Hippocampal formation (tissue), 2 donors: ENCODE measurements at regions not wholly inside any gene's neighbourhood (a gene's known extent, or its start where the extent isn't known, plus 50 kb on each side); places are given as distances from the start of the nearest gene placed in this dataset.

Source experiments
- DNase-seq, 2 donors: peaks; one replicate each; lab custom pipeline; 2025; lab: John Stamatoyannopoulos, UW

- DNase-seq: no peak
Observed at GRCh38 chr6:118761645-118762044, 110.3 kb upstream of the CEP85L start.

GRCh38 chr6:118758946-118759345, 107.6 kb upstream of the CEP85L start:
- DNase-seq: no peak

- no peak for DNase-seq
Observed at GRCh38 chr6:118755941-118756646, 104.7 kb upstream of the CEP85L start.

- DNase-seq: no peak
Observed at GRCh38 chr6:118752803-118753202, 101.4 kb upstream of the CEP85L start.

DNA sequence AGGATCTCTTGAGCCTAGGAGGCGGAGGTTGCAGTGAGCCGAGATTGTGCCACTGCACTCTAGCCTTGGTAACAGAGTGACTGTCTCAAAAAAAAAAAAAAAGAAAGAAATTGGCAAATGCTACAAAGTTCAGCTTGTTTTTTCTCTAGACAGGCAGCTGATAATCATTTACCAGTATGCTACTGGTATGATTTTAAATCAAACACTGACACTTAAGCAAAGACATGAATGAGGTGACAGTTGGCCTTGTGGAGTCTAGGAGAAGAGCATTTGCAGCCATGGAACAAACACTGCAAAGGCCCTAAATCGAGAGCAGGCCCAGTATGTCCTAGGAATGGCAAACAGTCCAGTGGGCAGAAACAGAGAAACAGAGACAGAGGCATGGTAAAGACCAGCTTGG, 99.7 kb upstream of the CEP85L start:
- DNase-seq: no peak

DNA sequence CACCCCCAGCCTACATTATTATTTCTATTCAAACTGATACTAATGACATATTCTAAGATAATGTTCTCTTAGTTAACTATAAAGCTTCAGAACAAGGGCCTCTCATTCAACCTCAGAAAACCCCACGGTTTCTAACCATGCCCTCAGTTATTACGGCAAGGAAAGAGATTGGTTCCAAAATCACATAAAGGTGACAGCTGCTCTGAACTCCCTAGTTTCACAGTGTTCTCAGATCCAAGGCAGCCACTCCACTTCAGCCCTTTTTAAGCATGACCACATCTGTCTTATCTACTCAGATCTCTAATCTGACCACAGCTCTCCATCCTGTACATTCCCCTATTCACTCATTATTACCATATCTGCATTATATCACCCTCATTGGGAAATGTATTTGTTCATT, 98.8 kb upstream of the CEP85L start:
- DNase-seq: no peak

GRCh38 chr6:118748311-118749062, 97.1 kb upstream of the CEP85L start:
- peak; percentile 38 to 41 for DNase-seq

- DNase-seq: no peak
Observed at GRCh38 chr6:118746825-118747174, 95.4 kb upstream of the CEP85L start.

DNA sequence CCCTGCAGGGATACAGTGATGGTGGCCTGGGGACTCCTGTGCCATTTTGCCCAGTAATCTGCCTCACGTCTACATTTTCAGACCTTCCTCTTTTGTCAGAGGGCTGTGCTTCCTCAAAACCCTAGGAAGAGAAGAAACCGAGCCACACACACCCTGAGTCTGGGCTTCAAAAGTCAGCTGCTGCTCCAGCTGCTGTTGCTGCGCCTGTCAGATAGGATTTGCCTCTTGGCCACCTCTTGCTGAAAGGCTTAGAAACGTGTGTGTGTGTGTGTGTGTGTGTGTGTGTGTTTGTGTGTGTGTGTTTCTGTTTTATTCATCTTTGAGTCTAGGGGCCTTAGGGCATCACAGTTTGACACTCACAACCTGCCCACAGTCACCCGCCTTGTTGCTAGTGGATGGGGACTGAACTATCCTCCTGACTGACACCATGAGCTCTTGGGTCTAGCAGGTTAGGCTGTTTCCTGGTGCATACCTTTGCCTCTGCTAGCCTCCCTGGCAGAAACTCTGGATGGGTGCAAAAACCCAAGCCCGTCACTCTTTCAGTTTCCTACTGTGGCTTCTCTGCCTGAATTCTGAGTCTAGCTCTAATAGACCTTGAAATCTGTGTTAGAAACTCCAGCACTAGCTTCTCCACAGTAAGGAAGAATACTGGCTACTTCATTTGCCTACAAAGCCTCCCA, 94.9 kb upstream of the CEP85L start:
- DNase-seq: peak; percentile 10 to 24

GRCh38 chr6:118745156-118745555, 93.8 kb upstream of the CEP85L start:
- DNase-seq: no peak

DNA sequence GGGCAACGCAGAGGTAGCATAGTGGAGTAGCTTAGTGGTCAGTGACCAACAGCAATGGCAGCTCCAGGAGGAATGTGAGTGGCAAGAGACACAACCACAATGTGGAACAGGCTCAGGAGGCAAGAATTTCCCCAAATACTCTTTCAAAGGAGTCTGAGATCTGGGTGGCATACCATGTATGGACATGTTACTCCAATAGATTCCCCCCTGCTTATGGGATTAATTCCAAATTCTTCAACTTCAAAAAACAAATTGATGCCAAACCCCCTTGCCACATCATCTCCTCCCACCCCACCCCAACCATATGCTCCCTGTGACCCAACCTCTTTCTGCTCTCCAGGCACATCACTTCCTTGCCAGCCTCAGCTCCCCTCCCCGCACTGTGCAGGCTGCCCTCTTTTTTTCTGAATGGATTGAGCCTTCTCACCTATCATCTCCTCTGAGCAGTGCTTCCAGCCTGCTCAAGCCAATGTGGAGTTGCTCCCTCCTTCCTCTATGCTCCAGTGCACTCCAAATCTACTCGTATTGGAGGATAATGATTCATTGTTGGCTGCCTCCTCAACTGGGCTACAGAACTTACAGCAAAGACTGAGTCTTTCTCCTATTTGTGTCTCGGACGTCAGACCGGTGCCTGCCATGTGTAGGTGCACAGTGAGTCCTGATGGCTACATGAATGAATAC, 93.0 kb upstream of the CEP85L start:
- DNase-seq: no peak

GRCh38 chr6:118743746-118744145, 92.4 kb upstream of the CEP85L start:
- DNase-seq: no peak

- no peak for DNase-seq
Observed at GRCh38 chr6:118740372-118740771, 89.0 kb upstream of the CEP85L start.

DNA sequence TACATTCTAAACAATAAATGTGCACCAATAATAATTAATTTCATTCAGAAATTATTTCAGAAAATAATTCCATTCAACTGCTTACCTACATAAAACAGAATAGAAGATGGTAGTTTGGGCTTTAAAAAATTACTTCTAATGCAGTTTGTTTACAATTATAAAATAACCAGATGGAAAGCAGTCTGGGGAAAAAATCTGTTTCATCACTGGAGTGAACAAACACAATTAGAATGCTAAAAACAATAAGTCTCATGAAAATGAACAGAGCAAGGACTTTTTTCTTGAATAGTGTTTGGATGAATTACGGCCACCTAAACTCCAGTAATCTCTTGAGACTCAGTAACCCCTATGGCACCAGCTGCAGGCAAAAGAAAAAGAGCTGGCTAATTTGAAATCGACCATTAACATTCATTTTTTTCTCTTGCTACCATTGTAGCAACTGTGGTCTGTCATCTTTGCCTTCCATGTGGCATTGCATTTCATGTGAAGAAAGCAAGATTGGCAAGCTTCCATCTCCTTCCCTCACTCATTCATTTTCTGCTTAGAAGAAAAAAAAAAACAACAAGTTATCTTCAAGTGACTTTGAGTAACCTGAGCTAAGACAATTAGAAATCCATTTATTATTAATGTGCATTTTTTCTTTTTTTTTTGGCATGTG, 88.4 kb upstream of the CEP85L start:
- DNase-seq: no peak

GRCh38 chr6:118736440-118736839, 85.0 kb upstream of the CEP85L start:
- DNase-seq: no peak

DNA sequence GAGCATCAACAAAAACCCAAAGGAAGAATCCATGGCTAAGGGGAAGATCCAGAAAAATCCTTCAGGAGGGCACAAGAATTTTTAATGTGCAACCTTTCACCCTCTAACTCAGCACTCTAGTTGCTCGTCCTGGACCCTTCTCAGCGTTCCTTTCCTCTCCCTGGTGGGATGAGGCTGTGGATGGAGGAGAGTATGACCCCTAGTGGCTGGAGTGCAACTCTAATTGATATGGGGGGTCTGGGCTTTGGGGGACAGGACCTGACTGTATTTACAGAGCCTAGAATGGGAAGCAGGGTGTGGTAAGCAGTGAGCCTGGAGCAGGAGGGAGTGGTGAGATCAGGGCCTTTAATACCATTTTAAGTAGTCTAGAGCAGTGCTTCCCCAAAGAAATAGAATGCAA, 83.9 kb upstream of the CEP85L start:
- DNase-seq: no peak

DNA sequence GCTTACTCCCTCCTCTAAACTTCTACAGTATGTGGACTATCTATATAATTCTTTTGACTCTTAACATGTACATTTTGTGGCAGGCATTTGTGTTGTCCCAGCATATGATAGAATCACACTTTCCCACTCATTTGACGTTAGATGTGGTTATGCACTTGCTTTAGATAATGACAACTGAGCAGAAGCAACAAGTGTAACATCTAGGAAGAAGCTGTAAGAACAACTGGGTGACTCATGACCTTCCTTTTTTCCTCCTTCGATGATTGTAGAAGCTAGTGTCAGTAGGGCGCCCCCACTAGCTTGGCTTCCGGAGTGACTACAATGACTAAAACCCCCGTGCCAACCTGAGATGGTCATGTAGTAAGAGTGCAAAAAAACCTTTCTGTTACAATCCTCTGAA, 74.6 kb upstream of the CEP85L start:
- DNase-seq: no peak

GRCh38 chr6:118724211-118724610, 72.8 kb upstream of the CEP85L start:
- DNase-seq: no peak

GRCh38 chr6:118722829-118723813, 71.7 kb upstream of the CEP85L start:
- no peak for DNase-seq

- no peak for DNase-seq
Observed at GRCh38 chr6:118720125-118720473, 68.7 kb upstream of the CEP85L start.
